NCI-H146 treated with DMSO at 0.1 percent for 48 hours (cell line): ENCODE measurements at regions not wholly inside any gene's neighbourhood (a gene's known extent, or its start where the extent isn't known, plus 50 kb on each side); places are given as distances from the start of the nearest gene placed in this dataset.
"Not testable (repeated sequence)": the region's sequence is repeated elsewhere in the genome, so short reads cannot be mapped to it uniquely, and the experiment has no call there.

Experiments used
- DNase-seq: peaks from one replicate; lab custom pipeline; 2025; ENCODE audit not compliant: unreplicated experiment; lab: John Stamatoyannopoulos, UW

DNA sequence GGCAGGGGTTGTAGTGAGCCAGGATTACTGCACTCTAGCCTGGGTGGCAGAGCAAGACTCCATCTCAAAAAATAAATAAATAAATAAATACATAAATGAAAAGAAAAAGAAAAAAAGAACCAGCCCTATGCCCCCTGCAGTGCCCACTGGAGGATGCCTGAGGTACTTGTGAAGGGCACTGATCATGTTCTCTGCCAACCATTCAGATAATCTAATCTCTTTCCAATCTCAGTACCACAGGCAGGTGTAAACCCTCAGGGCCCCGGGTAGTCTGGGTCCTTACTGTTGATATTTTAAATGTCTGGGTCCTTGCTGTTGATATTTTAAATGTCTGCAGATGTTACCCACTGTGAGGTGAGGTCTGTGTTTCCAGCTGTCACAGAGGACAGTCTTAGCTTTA is 321.8 kb upstream of the ADCY2 start:
- no peak for DNase-seq

DNA sequence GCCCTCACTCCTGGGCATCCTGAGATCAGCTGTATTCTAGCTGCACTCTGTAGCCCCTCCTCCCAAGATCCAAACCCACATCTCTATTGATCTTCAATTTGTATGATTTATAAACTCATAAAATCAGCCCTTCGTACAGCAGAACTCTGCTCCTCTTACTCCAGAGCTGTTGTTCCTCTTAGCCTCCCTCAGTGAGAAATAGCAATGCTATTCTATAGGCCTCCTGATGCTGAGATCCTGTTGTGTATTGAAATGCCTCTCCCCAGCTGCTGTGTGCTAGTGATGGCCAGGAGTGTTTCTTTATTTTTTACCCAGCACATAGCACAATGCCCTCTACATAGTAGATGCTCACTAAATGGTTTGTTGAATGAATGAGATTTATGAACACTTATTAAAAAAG is 320.5 kb upstream of the ADCY2 start:
- DNase-seq, result no peak

GRCh38 chr5:7078101-7078500 is 317.8 kb upstream of the ADCY2 start:
- no peak for DNase-seq

- DNase-seq, result no peak
Observed at GRCh38 chr5:7078901-7079300, 317.0 kb upstream of the ADCY2 start.

DNA sequence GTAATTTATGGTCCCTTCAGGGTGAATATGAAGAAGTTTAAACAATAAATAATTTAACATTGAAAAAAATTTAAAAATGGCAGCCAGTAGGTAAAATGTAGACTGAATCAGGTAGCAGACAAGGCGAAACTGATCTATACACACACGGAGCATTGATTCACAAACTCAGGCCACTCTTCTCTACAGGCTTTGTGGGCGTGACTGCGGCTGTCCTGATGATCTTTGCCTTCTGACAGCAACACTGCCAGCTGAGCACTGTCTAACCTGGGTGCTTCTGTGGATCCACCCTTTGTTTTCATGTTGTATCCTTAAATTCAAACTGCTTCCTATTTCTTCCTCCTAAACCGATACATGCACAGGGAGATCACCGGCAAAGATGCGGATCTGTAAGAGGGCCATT is 315.4 kb upstream of the ADCY2 start:
- no peak for DNase-seq

GRCh38 chr5:7087719-7088297 is 308.1 kb upstream of the ADCY2 start:
- DNase-seq, result no peak

DNA sequence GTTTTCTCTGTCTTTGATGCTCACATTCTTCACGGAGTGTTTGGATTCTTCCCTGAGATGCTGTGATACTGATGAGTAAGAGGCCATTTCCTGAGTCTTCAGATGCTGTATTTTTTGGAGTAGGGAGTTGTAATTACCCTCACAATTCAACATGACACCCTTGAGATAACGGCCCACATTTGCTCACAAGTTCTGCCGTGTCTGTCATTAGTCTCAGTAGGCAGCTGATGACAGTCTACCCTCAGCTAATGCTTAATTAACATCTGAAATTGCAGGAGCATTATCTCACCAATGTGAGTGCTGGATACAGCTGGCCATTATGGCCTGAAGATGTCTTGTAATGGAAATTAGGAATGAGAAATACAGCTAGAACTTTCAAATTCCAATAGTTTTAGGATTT is 307.1 kb upstream of the ADCY2 start:
- DNase-seq, result no peak

GRCh38 chr5:7094626-7095025 is 301.3 kb upstream of the ADCY2 start:
- no peak for DNase-seq

- no peak for DNase-seq
Observed at GRCh38 chr5:7096294-7096693, 299.6 kb upstream of the ADCY2 start.

- DNase-seq, result no peak
Observed at GRCh38 chr5:7105358-7105757, 290.6 kb upstream of the ADCY2 start.

DNA sequence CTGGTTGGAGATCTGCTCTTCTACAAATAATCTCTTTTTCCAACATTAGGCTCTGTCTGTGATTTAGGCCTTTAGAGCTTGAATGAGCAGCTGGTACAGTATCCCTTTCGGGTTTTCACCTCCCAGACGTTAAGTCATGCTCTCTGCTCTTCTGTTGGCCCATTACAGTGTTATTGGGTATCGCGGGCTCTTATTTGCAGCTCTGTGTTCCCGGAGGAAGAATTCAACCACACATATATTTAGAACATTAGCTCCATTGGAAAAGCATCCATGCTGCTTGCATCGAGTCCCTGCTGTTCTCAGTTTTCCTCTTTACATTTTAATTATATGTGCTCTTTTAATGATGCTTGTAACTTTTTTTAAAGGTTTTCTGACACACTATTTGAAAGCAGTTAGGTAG is 278.0 kb upstream of the ADCY2 start:
- DNase-seq, result no peak

DNA sequence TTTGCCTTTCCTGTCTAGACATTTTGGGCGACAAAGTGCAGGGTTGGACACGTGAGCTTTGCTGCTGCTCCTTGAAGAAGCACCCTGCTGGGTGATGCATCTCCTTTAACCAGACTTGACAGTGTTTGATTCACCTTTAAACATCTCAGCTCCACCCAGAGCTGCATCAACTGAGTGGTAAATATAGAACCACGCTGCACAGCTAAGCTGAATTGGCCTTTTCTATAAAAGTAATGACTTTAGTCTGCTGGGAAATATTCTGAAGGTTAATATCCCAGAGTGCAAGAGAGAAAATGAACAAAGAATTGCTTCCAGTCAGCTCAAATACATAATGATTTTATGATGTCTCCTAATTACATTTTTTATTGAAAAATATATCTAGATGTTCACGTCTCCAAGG is 264.3 kb upstream of the ADCY2 start:
- DNase-seq, result no peak

- no peak for DNase-seq
Observed at GRCh38 chr5:7146886-7147285, 249.1 kb upstream of the ADCY2 start.

DNA sequence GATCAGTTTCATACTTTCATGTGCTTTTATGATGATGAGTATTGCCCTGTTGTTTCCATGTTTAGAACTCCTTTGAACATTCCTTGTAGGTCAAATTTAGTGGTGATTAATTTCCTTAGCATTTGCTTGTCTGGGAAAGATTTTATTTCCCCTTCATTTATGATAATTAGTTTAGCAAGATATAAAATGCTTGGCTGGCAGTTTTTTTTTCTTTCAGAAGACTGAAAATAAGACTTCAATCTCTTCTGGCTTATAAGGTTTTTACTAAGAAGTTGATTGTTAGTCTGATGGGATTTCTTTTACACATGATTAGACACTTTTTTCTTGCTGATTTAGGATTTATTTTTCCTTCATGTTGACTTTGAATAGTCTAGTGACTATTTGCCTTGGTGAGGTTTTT is 238.9 kb upstream of the ADCY2 start:
- DNase-seq, result no peak

DNA sequence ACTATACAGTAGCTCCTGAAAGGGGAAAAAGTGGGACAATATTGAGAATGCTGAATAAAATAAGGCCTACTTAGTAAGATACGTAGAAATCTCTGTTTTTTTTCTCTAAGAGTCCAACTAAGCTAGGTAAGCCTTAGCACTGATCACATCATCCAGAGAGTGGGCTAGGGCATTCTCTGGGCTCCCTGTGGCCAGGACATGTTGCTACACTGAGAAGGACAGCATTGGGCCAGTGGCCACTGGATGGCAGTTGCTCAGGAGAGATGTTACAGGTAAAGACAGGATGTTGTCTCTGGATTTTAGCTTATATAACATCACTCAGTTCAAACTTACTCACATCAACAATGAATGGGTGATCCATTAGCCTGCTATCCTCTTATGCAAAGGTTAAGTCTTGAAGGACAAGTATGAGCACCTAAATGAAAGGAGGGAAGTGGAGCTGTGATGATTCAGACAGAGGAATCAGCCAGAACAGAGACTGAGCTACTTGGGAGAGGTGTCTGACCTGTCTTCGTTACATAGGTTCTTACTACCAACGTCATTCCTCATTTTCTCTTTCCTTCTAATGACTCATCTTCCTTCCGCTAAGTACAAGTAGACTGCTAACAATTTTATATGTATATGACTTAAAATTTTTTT is 226.6 kb upstream of the ADCY2 start:
- no peak for DNase-seq

- not testable (repeated sequence) for DNase-seq
Observed at GRCh38 chr5:7170785-7171184, 225.2 kb upstream of the ADCY2 start.

DNA sequence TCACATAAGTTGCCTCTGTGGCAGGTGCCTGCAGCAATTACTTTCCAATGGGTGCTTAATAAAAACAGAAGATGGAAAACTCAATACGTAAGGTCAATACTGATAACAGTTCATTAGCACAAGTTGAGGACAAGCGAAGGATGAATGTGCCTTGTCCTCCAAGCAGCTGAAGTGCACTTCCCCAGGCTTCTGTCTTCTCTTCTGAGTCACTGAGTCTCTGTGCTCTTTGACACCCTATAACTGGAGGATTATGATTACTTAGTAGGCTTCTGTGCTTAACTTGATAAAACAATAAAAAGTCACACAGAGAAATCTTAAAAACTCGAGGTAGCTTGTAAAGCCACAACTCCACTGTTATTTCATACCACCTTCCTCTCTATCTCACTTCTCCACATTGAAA is 216.6 kb upstream of the ADCY2 start:
- DNase-seq, result no peak

DNA sequence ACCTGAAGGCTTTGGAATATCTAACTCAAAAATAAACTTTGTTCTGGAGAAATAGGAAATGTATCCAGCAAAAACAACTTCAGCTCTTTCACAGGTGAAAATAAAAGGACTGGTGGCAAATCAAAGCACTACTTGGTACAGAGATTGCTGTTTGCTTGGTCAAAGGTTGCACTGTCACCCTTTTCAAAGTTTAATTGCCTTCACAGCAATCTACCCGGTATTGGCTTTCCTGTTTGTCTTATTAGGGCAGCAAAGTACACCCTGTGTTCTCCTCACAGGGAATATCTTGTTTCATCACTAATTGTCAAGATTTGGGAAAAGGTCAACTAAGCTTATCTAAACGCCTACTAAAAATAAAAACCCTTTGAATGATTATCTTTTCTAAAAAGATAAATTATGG is 214.1 kb upstream of the ADCY2 start:
- DNase-seq, result no peak

GRCh38 chr5:7185742-7186141 is 210.2 kb upstream of the ADCY2 start:
- DNase-seq, result no peak

DNA sequence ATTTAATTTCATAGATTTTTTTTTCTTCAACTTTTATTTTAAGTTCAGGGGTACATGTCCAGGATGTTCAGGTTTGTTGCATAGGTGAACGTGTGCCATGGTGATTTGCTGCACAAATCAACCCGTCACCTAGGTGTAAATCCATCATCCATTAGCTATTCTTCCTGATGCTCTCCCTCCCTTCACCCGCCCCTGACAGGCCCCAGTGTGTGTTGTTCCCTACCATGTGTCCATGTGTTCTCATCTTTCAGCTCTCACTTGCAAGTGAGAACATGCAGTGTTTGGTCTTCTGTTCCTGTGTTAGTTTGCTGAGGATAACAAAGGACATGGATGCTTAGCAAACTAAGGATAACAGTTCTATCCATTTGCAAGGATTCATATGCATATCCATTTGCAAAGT is 209.1 kb upstream of the ADCY2 start:
- no peak for DNase-seq

- DNase-seq, result no peak
Observed at GRCh38 chr5:7190712-7191250, 205.2 kb upstream of the ADCY2 start.

DNA sequence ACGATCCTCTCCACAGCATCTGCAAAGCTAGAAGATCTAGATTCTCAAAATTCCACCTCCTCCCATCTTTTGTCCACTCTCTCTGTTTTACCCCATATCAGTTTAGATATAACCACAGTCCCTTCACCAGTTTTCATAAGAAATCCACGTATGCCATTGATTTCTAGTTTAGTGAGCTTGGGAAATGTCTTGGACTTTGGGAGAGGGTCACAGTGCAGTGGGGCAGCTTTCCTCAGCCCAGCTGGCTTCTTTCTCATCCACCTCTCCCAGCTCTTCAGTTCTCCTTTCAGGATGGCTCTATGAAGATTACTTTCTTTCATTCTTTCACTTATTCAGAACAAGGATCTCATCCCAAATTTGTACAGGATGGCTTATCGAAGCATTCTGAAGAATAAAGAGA is 203.9 kb upstream of the ADCY2 start:
- no peak for DNase-seq

- no peak for DNase-seq
Observed at GRCh38 chr5:7202846-7203245, 193.1 kb upstream of the ADCY2 start.
